CD4-positive, alpha-beta T cell (primary cell): ENCODE measurements at regions not wholly inside any gene's neighbourhood (a gene's known extent, or its start where the extent isn't known, plus 50 kb on each side); places are given as distances from the start of the nearest gene placed in this dataset.
"Not testable (repeated sequence)": the region's sequence is repeated elsewhere in the genome, so short reads cannot be mapped to it uniquely, and the experiment has no call there.

ENCODE experiments used
- ATAC-seq: fragments of 200-7000 bp; cut with Tn5 transposase; one replicate; pipeline ENCODE4 v1.10.0; 2022; ENCODE audit warnings: mild to moderate bottlenecking; ENCODE audit not compliant: poor library complexity
- CTCF ChIA-PET: fragments of 350-600 bp; sonication (Branson Sonifier 250); formaldehyde crosslinking; loops from one replicate; lab custom pipeline; 2021; ENCODE audit warnings: antibody characterized with exemption, inconsistent platforms; lab: Charles Lee
- POLR2A ChIA-PET: fragments of 350-600 bp; sonication (Branson Sonifier 250); formaldehyde crosslinking; loops from one replicate; lab custom pipeline; 2021; ENCODE audit warnings: antibody characterized with exemption, inconsistent platforms; lab: Charles Lee
- DNase-seq, 14 experiments: peaks; one replicate each; pipeline ENCODE4 v3.0.0-alpha.2; 2013 to 2020; ENCODE audit warnings: mixed read lengths in 2 of 14
- H3K27ac ChIP-seq, 2 donors: one replicate each; pipeline versions ENCODE4 v1.5.1 to v1.7.0; 2013; ENCODE audit warnings: low read length in 2 of 2, low read depth in 1 of 2, mild to moderate bottlenecking in 1 of 2
- H3K27me3 ChIP-seq, 2 experiments: 1 replicate in 1 of 2; 2 replicates in 1 of 2; pipeline versions ENCODE4 v1.6.1 to v1.7.0; 2013; ENCODE audit warnings: low read length in 2 of 2, control low read depth in 1 of 2, mild to moderate bottlenecking in 1 of 2, moderate library complexity in 1 of 2; ENCODE audit not compliant: insufficient read depth in 2 of 2, control insufficient read depth in 1 of 2
- H3K36me3 ChIP-seq: one replicate; pipeline ENCODE4 v1.6.1; 2013; ENCODE audit warnings: low read length, control low read depth; ENCODE audit not compliant: insufficient read depth
- H3K4me1 ChIP-seq: one replicate; pipeline ENCODE4 v1.6.1; 2013; ENCODE audit warnings: low read length, control low read depth; ENCODE audit not compliant: insufficient read depth
- H3K4me3 ChIP-seq: one replicate; pipeline ENCODE4 v1.5.1; 2013; ENCODE audit warnings: mild to moderate bottlenecking, low read length, moderate library complexity
- H3K9me3 ChIP-seq, 2 experiments: 1 replicate in 1 of 2; 2 replicates in 1 of 2; pipeline versions ENCODE4 v1.6.1 to v1.7.0; 2013; ENCODE audit warnings: low read length in 2 of 2, mild to moderate bottlenecking in 2 of 2, control low read depth in 1 of 2, moderate library complexity in 1 of 2; ENCODE audit not compliant: control insufficient read depth in 1 of 2, insufficient read depth in 1 of 2
- H3K27ac Mint-ChIP-seq: one replicate; pipeline ENCODE4 v1.8.0; 2020; ENCODE audit warnings: mixed read lengths
- H3K27me3 Mint-ChIP-seq: one replicate; pipeline ENCODE4 v1.8.0; 2021; ENCODE audit warnings: mixed read lengths
- H3K36me3 Mint-ChIP-seq: one replicate; pipeline ENCODE4 v1.8.0; 2021; ENCODE audit warnings: low read depth, mixed read lengths
- H3K4me1 Mint-ChIP-seq: one replicate; pipeline ENCODE4 v1.8.0; 2021; ENCODE audit warnings: low read depth, mixed read lengths
- H3K4me3 Mint-ChIP-seq: one replicate; pipeline ENCODE4 v1.8.0; 2020; ENCODE audit warnings: mild to moderate bottlenecking, mixed read lengths
- H3K9me3 Mint-ChIP-seq: one replicate; pipeline ENCODE4 v1.8.0; 2020; ENCODE audit warnings: mixed read lengths
- CTCF ChIP-seq: fragments of 200-600 bp; IDR thresholded peaks from one replicate; pipeline ENCODE4 v1.8.0; 2022; ENCODE audit warnings: antibody characterized with exemption, mild to moderate bottlenecking
- intact Hi-C, 2 experiments: fragments of 100-400 bp; cut with DNase I in 1 of 2; cut with micrococcal nuclease in 1 of 2; formaldehyde crosslinking; loops; one replicate each; pipeline versions ENCODE4 v1.15.1 to v1.9.0; 2023 to 2025; cut with DNase I, micrococcal nuclease

GRCh38 chr3:176839901-176840300 lies 357.4 kb downstream of the TBL1XR1 start:
- no peak for ATAC-seq
- no peak overlapping the region for H3K27ac Mint-ChIP-seq

DNA sequence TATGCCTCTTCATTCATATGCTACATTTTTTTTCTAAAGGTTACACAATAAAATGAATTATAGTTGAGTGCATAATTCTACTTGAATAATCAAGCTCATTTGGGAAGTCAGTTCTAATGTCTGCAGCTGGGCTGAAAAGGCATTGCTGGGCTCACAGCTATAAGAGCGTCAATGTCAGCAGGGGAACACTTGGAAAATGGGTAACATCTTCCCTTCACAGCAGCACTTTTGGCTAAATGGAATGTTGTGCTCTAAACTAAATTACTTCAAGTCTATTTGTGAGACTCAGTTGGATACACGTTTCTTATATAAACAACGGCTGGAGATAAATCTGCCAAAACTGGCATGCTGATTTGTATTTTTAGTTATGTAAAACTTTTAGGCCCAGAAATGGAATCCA lies 357.8 kb downstream of the TBL1XR1 start:
- ATAC-seq (no peak), DNase-seq (no peak)
- no peak overlapping the region for H3K4me3 Mint-ChIP-seq
- Histone ChIP-seq H3K36me3 (no peaks in the 10 kb centered on the region), H3K9me3 (no peaks in the 10 kb centered on the region), H3K4me3 (no peak overlapping the region), H3K4me1 (no peaks in the 10 kb centered on the region), H3K27ac (no peak overlapping the region), H3K27me3 (no peaks in the 10 kb centered on the region)
- TF ChIP-seq CTCF, result no peak
- peaks cover 6% of the 10 kb centered on the region for H3K27me3 Mint-ChIP-seq
- POLR2A ChIA-PET, result no interaction called here
- H3K4me1 Mint-ChIP-seq, result no peaks in the 10 kb centered on the region
- no peaks in the 10 kb centered on the region for H3K36me3 Mint-ChIP-seq
- CTCF ChIA-PET, result no interaction called here
- intact Hi-C loops, result no loop called here
- no peak overlapping the region for H3K27ac Mint-ChIP-seq
- H3K9me3 Mint-ChIP-seq, result no peaks in the 10 kb centered on the region

More at GRCh38 chr3:176839901-176840300, 357.4 kb downstream of the TBL1XR1 start:
- CTCF ChIA-PET, result no interaction called here
- no peaks in the 10 kb centered on the region for H3K4me1 ChIP-seq
- no peaks in the 10 kb centered on the region for H3K4me1 Mint-ChIP-seq
- DNase-seq, result no peak
- no peaks in the 10 kb centered on the region for H3K36me3 Mint-ChIP-seq
- no peak for TF ChIP-seq CTCF
- intact Hi-C loops, result no loop called here
- no peaks in the 10 kb centered on the region for H3K36me3 ChIP-seq
- H3K9me3 Mint-ChIP-seq, result no peaks in the 10 kb centered on the region
- H3K4me3 ChIP-seq, result no peak overlapping the region
- no peak overlapping the region for H3K27ac ChIP-seq
- POLR2A ChIA-PET, result no interaction called here
- H3K4me3 Mint-ChIP-seq, result no peak overlapping the region
- H3K9me3 ChIP-seq, result no peaks in the 10 kb centered on the region
- no peaks in the 10 kb centered on the region for H3K27me3 ChIP-seq
- H3K27me3 Mint-ChIP-seq, result peaks cover 6% of the 10 kb centered on the region

DNA sequence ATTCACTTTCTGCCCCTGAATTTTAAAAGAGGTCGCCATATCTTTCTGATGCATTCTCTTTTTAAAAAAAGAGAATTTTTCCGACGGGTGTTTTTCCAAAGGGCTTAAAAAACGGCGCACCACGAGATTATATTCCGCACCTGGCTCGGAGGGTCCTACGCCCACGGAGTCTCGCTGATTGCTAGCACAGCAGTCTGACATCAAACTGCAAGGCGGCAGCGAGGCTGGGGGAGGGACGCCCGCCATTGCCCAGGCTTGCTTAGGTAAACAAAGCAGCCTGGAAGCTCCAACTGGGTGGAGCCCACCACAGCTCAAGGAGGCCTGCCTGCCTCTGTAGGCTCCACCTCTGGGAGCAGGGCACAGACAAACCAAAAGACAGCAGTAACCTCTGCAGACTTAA lies 370.0 kb downstream of the TBL1XR1 start:
- POLR2A ChIA-PET, H3K27me3 ChIP-seq, intact Hi-C loops, DNase-seq, ATAC-seq, H3K4me3 Mint-ChIP-seq, CTCF ChIA-PET, H3K36me3 Mint-ChIP-seq, H3K9me3 Mint-ChIP-seq, H3K27me3 Mint-ChIP-seq, H3K27ac Mint-ChIP-seq, H3K4me1 ChIP-seq, H3K4me3 ChIP-seq, H3K36me3 ChIP-seq, H3K27ac ChIP-seq, H3K4me1 Mint-ChIP-seq, H3K9me3 ChIP-seq: not testable (repeated sequence)

- H3K4me1 Mint-ChIP-seq, result no peaks in the 10 kb centered on the region
- CTCF ChIA-PET, result no interaction called here
- H3K27me3 Mint-ChIP-seq, result peaks cover 4% of the 10 kb centered on the region
- H3K9me3 Mint-ChIP-seq, result no peaks in the 10 kb centered on the region
- POLR2A ChIA-PET, result no interaction called here
- H3K4me3 Mint-ChIP-seq, result no peak overlapping the region
- Histone ChIP-seq H3K9me3 (peaks cover 0 to 8% of the 10 kb centered on the region in 2 experiments), H3K4me1 (no peaks in the 10 kb centered on the region), H3K27ac (no peak overlapping the region), H3K36me3 (no peaks in the 10 kb centered on the region), H3K4me3 (no peak overlapping the region), H3K27me3 (peaks cover 0 to 4% of the 10 kb centered on the region in 2 experiments)
- no peaks in the 10 kb centered on the region for H3K36me3 Mint-ChIP-seq
- no peak overlapping the region for H3K27ac Mint-ChIP-seq
- intact Hi-C loops, result no loop called here
- TF ChIP-seq CTCF, result no peak
- ATAC-seq (no peak), DNase-seq (no peak)
These were observed 372.5 kb downstream of the TBL1XR1 start for GRCh38 chr3:176824811-176825210.
